ENCODE measurements at regions not wholly inside any gene's neighbourhood (a gene's known extent, or its start where the extent isn't known, plus 50 kb on each side); places are given as distances from the start of the nearest gene placed in this dataset.

- BruUV-seq (replicated peaks): no TSS peak
- no peak for DNase-seq (ENCODE audit: low read depth, low spot score)
- Histone ChIP-seq H4K20me1 (replicated peaks; ENCODE audit: control insufficient read depth, extremely low read depth, insufficient read depth, low read length) (no peaks in the 10 kb centered on the region), H2AFZ (ENCODE audit: low read depth, low read length) (no peak overlapping the region), H3K36me3 (ENCODE audit: control insufficient read depth in 2 of 2, extremely low read depth in 1 of 2, insufficient read depth in 2 of 2, low read length in 2 of 2) (no peaks in the 10 kb centered on the region), H3K9me3 (replicated peaks; ENCODE audit: control insufficient read depth, insufficient read depth, low read length) (no peaks in the 10 kb centered on the region), H3K9me1 (replicated peaks; ENCODE audit: control insufficient read depth, extremely low read depth, insufficient read depth, low read length) (no peaks in the 10 kb centered on the region), H3K9ac (replicated peaks; ENCODE audit: extremely low read depth, insufficient read depth, low read length) (no peak overlapping the region), H3K27ac (ENCODE audit: insufficient read depth, low read depth, low read length) (no peak overlapping the region), H3K27me3 (ENCODE audit: control insufficient read depth in 2 of 2, insufficient read depth in 2 of 2, low read length in 2 of 2) (no peaks in the 10 kb centered on the region), H3K4me1 (ENCODE audit: control insufficient read depth, extremely low read depth, insufficient read depth, low read length) (no peaks in the 10 kb centered on the region), H3K79me2 (ENCODE audit: control insufficient read depth, insufficient read depth, low read length) (no peaks in the 10 kb centered on the region), H3K4me2 (ENCODE audit: insufficient read depth, low read length) (no peak overlapping the region), H3K4me3 (replicated peaks in 1 of 3; ENCODE audit: insufficient read depth in 1 of 3, low read depth in 1 of 3, low read length in 3 of 3) (no peak overlapping the region)
- FAIRE-seq: no peak
- ChIA-PET POLR2A (no interaction called here), CTCF (no interaction called here)
- intact Hi-C loops (cut with micrococcal nuclease) (no loop called here), dilution Hi-C loops (cut with MboI; ENCODE audit: extremely low pct_ligation_motif_present, low sequenced_read_pairs) (no loop called here)
- TF ChIP-seq POLR2AphosphoS5 (IDR thresholded peaks at IDR 0.05; ENCODE audit: insufficient read depth, low read depth, low read length) (no peak), CTCF (IDR thresholded peaks at IDR 0.05; ENCODE audit: extremely low read depth in 1 of 2, insufficient read depth in 1 of 2, low read depth in 1 of 2, low read length in 2 of 2) (no peak), FOS (IDR thresholded peaks at IDR 0.05; ENCODE audit: borderline replicate concordance, insufficient read depth, low read length) (no peak), POLR2A (IDR thresholded peaks at IDR 0.05; ENCODE audit: low read depth, low read length) (no peak), EZH2 (IDR thresholded peaks at IDR 0.05; ENCODE audit: borderline replicate concordance, low read depth, low read length, severe bottlenecking) (no peak), MAX (IDR thresholded peaks at IDR 0.05; ENCODE audit: insufficient read depth, insufficient read length) (no peak), MYC (IDR thresholded peaks at IDR 0.05; ENCODE audit: low read depth, low read length) (no peak), GATA2 (IDR thresholded peaks at IDR 0.05; ENCODE audit: insufficient read depth, insufficient read length, low read depth, low read length) (no peak), JUN (IDR thresholded peaks at IDR 0.05; ENCODE audit: borderline replicate concordance, insufficient read depth, insufficient read length, low read depth) (no peak)
Measured at GRCh38 chr1:73886716-73887115, 311.3 kb downstream of the LRRIQ3 start.

Measured in endothelial cell of umbilical vein (primary cell).